H1 (cell line): ENCODE measurements at regions not wholly inside any gene's neighbourhood (a gene's known extent, or its start where the extent isn't known, plus 50 kb on each side); places are given as distances from the start of the nearest gene placed in this dataset.

Source experiments
- CTCF ChIA-PET: fragments of 300-600 bp; sonication (Branson Sonifier 250); formaldehyde crosslinking; loops from one replicate; lab custom pipeline; 2021; ENCODE audit not compliant: partially characterized antibody; lab: Charles Lee
- POLR2A ChIA-PET: fragments of 300-600 bp; sonication (Branson Sonifier 250); formaldehyde crosslinking; loops from one replicate; lab custom pipeline; 2021; ENCODE audit warnings: inconsistent platforms; ENCODE audit not compliant: partially characterized antibody; lab: Charles Lee
- DNase-seq, 2 experiments: peaks; one replicate each; pipeline versions ENCODE4 v3.0.0 to v3.0.0-alpha.2; 2010 to 2022; ENCODE audit warnings: low spot score in 2 of 2, low read depth in 1 of 2, mixed read lengths in 1 of 2
- FAIRE-seq: peaks from 2 replicates; lab custom pipeline; 2011; peaks lifted over from hg19 to GRCh38; lab: Jason Lieb, UNC
- H2AFZ ChIP-seq: 2 replicates; pipeline ENCODE4 v1.8.1; 2012; ENCODE audit warnings: low read length, inconsistent platforms
- H2AK5ac ChIP-seq: 2 replicates; pipeline ENCODE4 v1.6.1; 2013; ENCODE audit warnings: low read depth, low read length
- H2BK120ac ChIP-seq: replicated peaks from 2 replicates; pipeline ENCODE3; 2013; ENCODE audit warnings: low read depth, low read length, inconsistent platforms
- H2BK12ac ChIP-seq: 2 replicates; pipeline ENCODE4 v1.6.1; 2013; ENCODE audit warnings: low read depth, low read length
- H2BK15ac ChIP-seq: 2 replicates; pipeline ENCODE4 v1.6.1; 2013; ENCODE audit warnings: low read length
- H2BK20ac ChIP-seq: 2 replicates; pipeline ENCODE4 v1.6.1; 2013; ENCODE audit warnings: low read length
- H2BK5ac ChIP-seq: 2 replicates; pipeline ENCODE4 v1.6.1; 2013; ENCODE audit warnings: low read depth, low read length
- H3K14ac ChIP-seq: 2 replicates; pipeline ENCODE4 v1.6.1; 2013; ENCODE audit warnings: inconsistent platforms; ENCODE audit not compliant: insufficient read length
- H3K18ac ChIP-seq: 2 replicates; pipeline ENCODE4 v1.6.1; 2013; ENCODE audit warnings: low read length; ENCODE audit errors: extremely low read depth
- H3K23ac ChIP-seq: 2 replicates; pipeline ENCODE4 v1.6.1; 2013; ENCODE audit warnings: inconsistent platforms; ENCODE audit not compliant: insufficient read length
- H3K23me2 ChIP-seq: 2 replicates; pipeline ENCODE4 v1.6.1; 2013; ENCODE audit warnings: low read depth, low read length
- H3K27ac ChIP-seq: 2 replicates; pipeline ENCODE4 v1.6.1; 2011; ENCODE audit warnings: low read depth, low read length, inconsistent platforms
- H3K27me3 ChIP-seq, 4 experiments: replicated peaks in 1 of 4; 1 replicate in 1 of 4; 2 replicates in 3 of 4; pipeline versions ENCODE4 v1.6.1 to v1.8.1; 2011 to 2013; ENCODE audit warnings: low read length in 3 of 4, mild to moderate bottlenecking in 3 of 4, inconsistent platforms in 2 of 4, mixed read lengths in 2 of 4, moderate library complexity in 1 of 4; ENCODE audit not compliant: control insufficient read depth in 3 of 4, insufficient read depth in 3 of 4; ENCODE audit errors: extremely low read depth in 1 of 4
- H3K36me3 ChIP-seq, 4 experiments: 2 replicates each; pipeline versions ENCODE4 v1.6.1 to v1.8.1; 2011 to 2013; ENCODE audit warnings: mild to moderate bottlenecking in 4 of 4, low read length in 3 of 4, moderate library complexity in 2 of 4, control low read depth in 1 of 4, inconsistent platforms in 1 of 4; ENCODE audit not compliant: insufficient read depth in 4 of 4, control insufficient read depth in 2 of 4
- H3K4ac ChIP-seq: replicated peaks from 2 replicates; pipeline ENCODE3; 2013; ENCODE audit warnings: low read length, low read depth, mixed read lengths, inconsistent platforms; ENCODE audit not compliant: insufficient read length
- H3K4me1 ChIP-seq, 4 experiments: replicated peaks in 1 of 4; 1 replicate in 1 of 4; 2 replicates in 3 of 4; pipeline versions ENCODE4 v1.6.1 to v1.8.1; 2011 to 2013; ENCODE audit warnings: low read length in 3 of 4, inconsistent platforms in 2 of 4, mixed read lengths in 1 of 4; ENCODE audit not compliant: insufficient read depth in 4 of 4, control insufficient read depth in 3 of 4
- H3K4me2 ChIP-seq, 2 experiments: 2 replicates each; pipeline versions ENCODE4 v1.6.1 to v1.8.1; 2011 to 2013; ENCODE audit warnings: low read depth in 2 of 2, low read length in 2 of 2, control low read depth in 1 of 2, inconsistent platforms in 1 of 2, mild to moderate bottlenecking in 1 of 2; ENCODE audit not compliant: insufficient read depth in 1 of 2
- H3K4me3 ChIP-seq, 4 experiments: fragments of 200-600, 300-600 bp in 1 of 4; sonication (generic), shearing (Covaris generic), sonication (Bioruptor Twin) in 1 of 4; 2 replicates each; pipeline versions ENCODE4 v1.5.1 to v1.8.1; 2011 to 2016; ENCODE audit warnings: low read length in 4 of 4, low read depth in 3 of 4, control low read depth in 2 of 4, inconsistent platforms in 2 of 4, mild to moderate bottlenecking in 2 of 4, mixed read lengths in 1 of 4, moderate library complexity in 1 of 4; ENCODE audit not compliant: insufficient read depth in 2 of 4; ENCODE audit errors: extremely low read depth in 1 of 4
- H3K56ac ChIP-seq: replicated peaks from 2 replicates; pipeline ENCODE3; 2013; ENCODE audit warnings: low read depth, mild to moderate bottlenecking, mixed read lengths, low read length, inconsistent platforms; ENCODE audit not compliant: insufficient read length
- H3K79me1 ChIP-seq: 2 replicates; pipeline ENCODE4 v1.6.1; 2013; ENCODE audit warnings: low read depth, low read length, control low read depth
- H3K79me2 ChIP-seq, 2 experiments: 2 replicates each; pipeline versions ENCODE4 v1.6.1 to v1.8.1; 2012 to 2013; ENCODE audit warnings: low read length in 2 of 2, mild to moderate bottlenecking in 2 of 2, inconsistent platforms in 1 of 2; ENCODE audit not compliant: insufficient read depth in 2 of 2, control insufficient read depth in 1 of 2
- H3K9ac ChIP-seq, 4 experiments: replicated peaks in 1 of 4; 1 replicate in 1 of 4; 2 replicates in 3 of 4; pipeline versions ENCODE4 v1.6.1 to v1.8.1; 2011 to 2013; ENCODE audit warnings: low read depth in 3 of 4, low read length in 3 of 4, control low read depth in 2 of 4, mild to moderate bottlenecking in 2 of 4, moderate library complexity in 2 of 4, inconsistent platforms in 1 of 4; ENCODE audit errors: extremely low read depth in 1 of 4
- H3K9me3 ChIP-seq, 2 experiments: 2 replicates each; pipeline versions ENCODE4 v1.6.1 to v1.8.1; 2012 to 2013; ENCODE audit warnings: mild to moderate bottlenecking in 2 of 2, moderate library complexity in 2 of 2, control low read depth in 1 of 2, inconsistent platforms in 1 of 2, low read depth in 1 of 2, low read length in 1 of 2, mixed read lengths in 1 of 2; ENCODE audit not compliant: insufficient read depth in 2 of 2
- H4K20me1 ChIP-seq, 2 experiments: replicated peaks in 1 of 2; 2 replicates each; pipeline versions ENCODE3 to v1.8.1; 2011 to 2013; ENCODE audit warnings: inconsistent platforms in 2 of 2, low read length in 2 of 2, mild to moderate bottlenecking in 1 of 2; ENCODE audit not compliant: insufficient read depth in 2 of 2, control insufficient read depth in 1 of 2
- H4K5ac ChIP-seq: 2 replicates; pipeline ENCODE4 v1.6.1; 2013; ENCODE audit warnings: low read length, low read depth, mixed read lengths, inconsistent platforms; ENCODE audit not compliant: insufficient read length
- H4K8ac ChIP-seq: 2 replicates; pipeline ENCODE4 v1.8.0; 2013; ENCODE audit warnings: mild to moderate bottlenecking, moderate library complexity, low read length, inconsistent platforms; ENCODE audit not compliant: insufficient read depth; ENCODE audit errors: extremely low read depth
- H4K91ac ChIP-seq: replicated peaks from 2 replicates; pipeline ENCODE3; 2013; ENCODE audit warnings: low read length, mixed read lengths, inconsistent platforms; ENCODE audit not compliant: insufficient read length
- SP2 ChIP-seq: IDR thresholded peaks from 2 replicates; pipeline ENCODE4 v1.6.1; 2012; ENCODE audit warnings: mild to moderate bottlenecking, low read length, inconsistent platforms
- WGBS, 2 experiments: shearing (Covaris generic) in 1 of 2; methylation state at CpG; one replicate each; pipeline versions ENCODE4 v1.1.6 to v1.1.7; 2013 to 2015; ENCODE audit warnings: low lambda C conversion rate in 2 of 2, mixed read lengths in 2 of 2, inconsistent platforms in 1 of 2, low coverage in 1 of 2, missing lambda C conversion rate in 1 of 2; ENCODE audit not compliant: insufficient replicate concordance in 2 of 2, insufficient coverage in 1 of 2, insufficient read length in 1 of 2; ENCODE audit errors: extremely low coverage in 1 of 2, missing lambda C conversion rate in 1 of 2; 5-methylcytosine and 5-hydroxymethylcytosine counted together

GRCh38 chr3:8303466-8303865, 198.2 kb upstream of the LMCD1 start:
- H3K27me3 ChIP-seq = no peaks in the 10 kb centered on the region
- H3K36me3 ChIP-seq = no peaks in the 10 kb centered on the region
- H3K18ac ChIP-seq = no peak overlapping the region
- POLR2A ChIA-PET = no interaction called here
- no peak overlapping the region for H2AFZ ChIP-seq
- H3K14ac ChIP-seq = no peak overlapping the region
- H2BK5ac ChIP-seq = no peak overlapping the region
- no peak overlapping the region for H4K91ac ChIP-seq
- no peak overlapping the region for H3K23ac ChIP-seq
- no peak overlapping the region for H3K4me2 ChIP-seq
- no peak overlapping the region for H3K27ac ChIP-seq
- H2BK120ac ChIP-seq = no peak overlapping the region
- H4K8ac ChIP-seq = no peak overlapping the region
- H3K9ac ChIP-seq = no peak overlapping the region
- FAIRE-seq = no peak
- WGBS, 2 experiments = 90% methylated on average over 1 of the region's 1 CpG; no CpG with 5 or more reads in 1 of the 2 experiments
- H3K56ac ChIP-seq = no peak overlapping the region
- H2BK20ac ChIP-seq = no peak overlapping the region
- H3K4ac ChIP-seq = no peak overlapping the region
- H3K4me1 ChIP-seq = no peaks in the 10 kb centered on the region
- no peaks in the 10 kb centered on the region for H3K79me1 ChIP-seq
- no peak overlapping the region for H3K4me3 ChIP-seq
- no peaks in the 10 kb centered on the region for H3K79me2 ChIP-seq
- DNase-seq = no peak
- H2BK12ac ChIP-seq = no peak overlapping the region
- H3K23me2 ChIP-seq = no peaks in the 10 kb centered on the region
- no peak overlapping the region for H4K5ac ChIP-seq
- peaks cover 0 to 7% of the 10 kb centered on the region in 2 experiments for H3K9me3 ChIP-seq
- no peaks in the 10 kb centered on the region for H4K20me1 ChIP-seq
- H2BK15ac ChIP-seq = no peak overlapping the region
- CTCF ChIA-PET = interaction anchor here (1.1 to 3.7 kb wide), 7 partner anchors 9 to 191 kb away, joined by 7 to 36 read pairs (median 11); no protein-coding TSS in a partner anchor
- H2AK5ac ChIP-seq = no peak overlapping the region
- no peak for TF ChIP-seq SP2
